NCI-H460 (cell line): ENCODE measurements at regions not wholly inside any gene's neighbourhood (a gene's known extent, or its start where the extent isn't known, plus 50 kb on each side); places are given as distances from the start of the nearest gene placed in this dataset.

Source experiments
- DNase-seq: peaks from one replicate; pipeline ENCODE4 v3.0.0-alpha.2; 2016; ENCODE audit warnings: low read depth; ENCODE audit errors: extremely low read depth

GRCh38 chr1:25028587-25028906 is 98.5 kb upstream of the RUNX3 start:
- DNase-seq: no peak

DNA sequence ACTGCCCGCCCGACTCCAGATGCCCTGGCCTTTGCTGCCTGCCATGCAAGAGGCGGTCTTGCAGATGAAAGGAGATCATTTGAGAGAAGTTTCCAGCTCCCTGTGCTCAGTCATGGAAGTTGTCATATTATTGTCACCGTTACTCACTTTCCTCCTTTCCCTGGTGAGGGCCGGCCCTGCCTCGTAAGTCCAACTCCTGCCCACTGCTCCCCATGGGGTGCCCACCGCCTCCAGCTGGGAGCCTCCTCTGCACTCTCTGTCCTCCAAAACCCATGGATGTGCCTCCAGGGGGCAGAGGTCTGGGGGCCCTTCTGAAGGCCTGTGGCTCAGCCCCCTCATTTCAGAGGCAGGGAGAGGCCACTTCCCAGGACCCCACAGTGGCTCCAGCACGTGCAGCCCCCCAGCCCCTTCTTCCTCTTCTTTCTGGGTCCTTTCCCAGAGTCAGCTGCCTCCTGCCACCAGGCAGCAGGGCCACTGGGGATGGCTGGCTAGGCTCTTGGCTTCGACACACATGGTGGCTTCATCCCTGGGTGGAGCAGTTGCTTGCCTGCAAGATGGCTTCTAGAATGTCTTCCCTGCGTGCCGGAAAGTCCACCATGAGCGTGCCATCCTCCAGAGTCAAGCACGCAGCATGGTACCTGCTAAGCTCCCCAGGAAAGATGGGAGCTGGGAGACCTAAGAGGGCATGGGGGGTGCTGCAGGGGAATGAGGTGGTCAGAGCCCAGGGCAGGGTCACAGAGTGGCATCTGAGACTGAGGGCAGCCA is 97.9 kb upstream of the RUNX3 start:
- no peak for DNase-seq

- no peak for DNase-seq
Measured at GRCh38 chr1:25026730-25027450, 96.8 kb upstream of the RUNX3 start.

DNA sequence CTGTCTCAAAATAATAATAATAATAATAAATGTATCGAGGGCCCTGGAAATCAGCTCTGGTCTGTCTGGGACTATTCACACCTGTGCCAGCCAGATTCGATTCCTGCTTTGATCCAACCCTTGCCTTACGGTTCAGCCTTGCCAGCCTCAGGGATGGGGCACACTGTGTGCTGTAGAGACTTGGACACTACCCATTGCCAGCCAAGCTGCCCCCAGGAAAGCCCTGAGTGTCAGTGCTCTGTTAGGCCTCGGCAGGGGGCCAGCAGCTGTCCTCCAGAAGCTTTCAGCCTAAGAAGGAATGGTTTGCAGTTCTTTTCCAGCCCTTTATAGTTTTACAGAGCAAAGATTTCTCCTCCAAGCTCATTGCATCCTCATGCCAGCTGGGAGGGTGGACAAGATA is 96.2 kb upstream of the RUNX3 start:
- DNase-seq: no peak

DNA sequence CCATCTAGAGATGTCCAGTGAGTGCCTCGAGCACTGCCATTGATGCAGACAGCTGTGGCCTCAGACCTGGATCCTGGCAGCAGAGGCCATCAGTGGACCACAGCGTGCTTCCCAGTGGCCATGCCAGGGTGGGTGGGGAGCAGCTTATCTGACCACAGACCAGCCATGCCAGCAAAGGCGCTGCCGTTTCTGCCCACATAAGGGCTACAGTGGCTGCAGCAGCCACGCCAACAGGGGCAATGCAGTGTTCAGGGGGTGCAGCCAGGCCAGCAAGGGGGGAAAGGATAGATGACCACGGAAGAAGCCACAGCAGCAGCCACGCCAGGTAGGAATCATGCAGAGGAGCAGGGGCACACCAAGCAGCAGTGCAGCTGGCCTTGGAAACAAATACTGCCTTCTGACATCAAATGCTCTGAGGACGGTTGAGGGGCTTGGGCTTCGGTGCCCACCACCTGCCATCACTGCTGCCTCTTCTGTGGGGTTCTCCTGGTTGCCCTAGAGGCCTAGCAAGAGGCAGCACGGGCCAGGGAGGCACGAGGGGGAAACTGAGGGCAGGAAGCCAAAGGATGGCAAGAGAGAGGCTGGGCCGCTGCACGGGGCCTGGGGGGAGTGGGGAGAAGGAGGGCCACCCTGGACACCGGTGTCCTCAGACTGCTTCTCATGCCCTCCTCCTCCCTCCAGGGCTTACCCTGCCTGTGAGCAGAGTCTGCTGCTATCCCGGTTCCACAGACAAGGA is 94.7 kb upstream of the RUNX3 start:
- DNase-seq: no peak

DNA sequence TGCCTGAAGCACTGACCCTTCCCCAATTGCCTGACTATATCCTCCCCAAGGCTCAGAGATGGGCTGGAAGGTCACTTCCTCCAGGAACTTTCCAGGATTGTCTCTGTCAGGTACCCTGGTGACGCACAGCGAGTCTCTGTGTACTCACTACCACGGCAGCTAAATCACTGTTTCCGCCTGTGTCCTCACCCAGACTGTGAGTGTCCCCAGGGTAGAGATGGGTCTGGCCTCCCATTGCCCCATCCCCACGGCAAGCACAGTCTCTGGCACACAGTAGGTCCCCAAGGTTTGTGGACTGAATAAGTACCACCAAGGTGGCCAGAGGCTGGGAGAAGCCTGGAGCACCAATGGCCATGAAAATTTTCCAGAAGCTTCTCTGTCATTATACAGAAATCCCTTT is 93.8 kb upstream of the RUNX3 start:
- no peak for DNase-seq

- DNase-seq: no peak
Measured at GRCh38 chr1:25023190-25023578, 93.1 kb upstream of the RUNX3 start.

- peak; percentile 93 for DNase-seq
Measured at GRCh38 chr1:25022361-25023189, 92.5 kb upstream of the RUNX3 start.

GRCh38 chr1:25021591-25022215 is 91.6 kb upstream of the RUNX3 start:
- no peak for DNase-seq

- DNase-seq: no peak
Measured at GRCh38 chr1:25020851-25021590, 90.9 kb upstream of the RUNX3 start.

- DNase-seq: peak; percentile 71
Measured at GRCh38 chr1:25020173-25020845, 90.2 kb upstream of the RUNX3 start.

DNA sequence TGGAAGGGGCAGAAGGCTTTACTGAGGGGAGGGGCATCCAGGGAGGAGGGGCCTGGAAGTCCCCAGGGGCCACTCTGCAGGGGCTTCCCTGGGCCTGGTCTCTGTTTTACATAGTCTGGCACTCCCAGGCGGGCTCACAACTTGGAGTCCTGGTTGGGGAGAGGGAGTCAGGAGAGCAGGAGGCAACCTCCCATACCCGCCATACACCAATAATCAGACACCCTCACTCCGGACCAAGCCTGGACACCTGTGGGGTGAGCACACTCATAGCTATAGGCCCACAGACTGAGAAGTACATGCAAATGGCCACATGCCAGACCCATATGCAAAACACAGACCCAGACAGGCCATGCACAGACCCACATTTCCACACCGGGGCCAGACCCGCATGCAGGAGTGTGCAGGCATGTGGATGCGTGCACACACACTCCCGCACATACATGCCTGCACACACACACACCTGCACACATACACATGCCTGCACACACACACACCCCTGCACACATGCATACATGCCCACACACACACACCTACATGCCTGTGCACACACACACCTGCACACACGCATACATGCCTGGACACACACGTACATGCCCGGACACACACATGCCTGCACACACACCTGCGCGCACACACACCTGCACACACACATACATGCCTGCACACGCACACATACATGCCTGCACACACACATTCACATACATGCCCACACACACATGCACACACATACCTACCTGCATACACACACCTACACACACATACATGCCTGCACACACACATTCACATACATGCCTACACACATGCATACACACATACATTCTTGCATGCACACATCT is 89.5 kb upstream of the RUNX3 start:
- no peak for DNase-seq

DNA sequence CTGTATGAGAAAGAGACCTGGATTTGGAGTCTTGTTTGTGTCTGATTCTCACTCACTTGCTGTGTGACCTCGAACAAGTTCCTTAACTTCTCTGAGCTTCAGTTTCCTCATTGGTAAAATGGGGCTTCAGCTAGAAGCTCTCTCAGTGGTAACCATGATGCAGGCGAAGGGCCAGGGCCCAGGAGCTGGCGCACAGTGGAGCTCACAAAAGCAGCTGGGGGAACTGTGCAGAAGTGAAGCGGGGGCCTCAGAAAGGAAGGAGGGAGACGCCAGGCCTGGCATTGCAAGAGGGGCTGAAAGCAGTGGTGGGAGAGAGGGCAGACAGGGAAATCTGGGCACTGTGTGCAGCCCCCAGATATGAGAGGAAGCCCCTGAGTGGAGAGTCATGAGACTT is 88.9 kb upstream of the RUNX3 start:
- DNase-seq: no peak

- DNase-seq: no peak
Measured at GRCh38 chr1:25018110-25018735, 88.1 kb upstream of the RUNX3 start.

- DNase-seq: peak; percentile 39
Measured at GRCh38 chr1:25017436-25018109, 87.5 kb upstream of the RUNX3 start.

- no peak for DNase-seq
Measured at GRCh38 chr1:25012966-25013962, 83.2 kb upstream of the RUNX3 start.
